GM23338 (cell line): ENCODE measurements at regions not wholly inside any gene's neighbourhood (a gene's known extent, or its start where the extent isn't known, plus 50 kb on each side); places are given as distances from the start of the nearest gene placed in this dataset.
A peak's percentile ranks its signal among the peaks of the same experiment; 100 is the strongest.

ENCODE experiments used
- ATAC-seq: fragments of 200-7000 bp; cut with Tn5 transposase; 3 replicates; pipeline ENCODE4 v1.9.1; 2020
- DNase-seq: peaks from one replicate; pipeline ENCODE4 v3.0.0-alpha.2; 2015; ENCODE audit warnings: low spot score
- H2AFZ ChIP-seq: fragments of 200-600 bp; sonication (generic); 2 replicates; pipeline ENCODE4 v1.8.0; 2016; ENCODE audit warnings: antibody characterized with exemption, mild to moderate bottlenecking, moderate library complexity
- H3F3A ChIP-seq: fragments of 200-600 bp; sonication (generic); replicated peaks from 2 replicates; pipeline ENCODE4 v1.8.0; 2017; ENCODE audit warnings: antibody characterized with exemption, mixed run types, low read depth
- H3K27ac ChIP-seq: fragments of 200-600 bp; sonication (generic); 2 replicates; pipeline ENCODE4 v1.6.1; 2016; ENCODE audit warnings: low read depth
- H3K27me3 ChIP-seq: fragments of 200-600 bp; sonication (generic); 2 replicates; pipeline ENCODE4 v1.8.0; 2016; ENCODE audit warnings: mild to moderate bottlenecking, mixed run types, moderate library complexity; ENCODE audit not compliant: insufficient read depth
- H3K36me3 ChIP-seq: fragments of 200-600 bp; sonication (generic); 2 replicates; pipeline ENCODE4 v1.8.0; 2016; ENCODE audit warnings: mild to moderate bottlenecking; ENCODE audit not compliant: insufficient read depth
- H3K4me1 ChIP-seq: fragments of 200-600 bp; sonication (generic); 2 replicates; pipeline ENCODE4 v1.8.0; 2016; ENCODE audit warnings: mild to moderate bottlenecking, moderate library complexity; ENCODE audit not compliant: insufficient read depth
- H3K4me2 ChIP-seq: fragments of 200-600 bp; sonication (generic); 2 replicates; pipeline ENCODE4 v1.7.1; 2017; ENCODE audit warnings: mixed run types
- H3K4me3 ChIP-seq: fragments of 200-600 bp; sonication (generic); 2 replicates; pipeline ENCODE4 v1.6.1; 2016; ENCODE audit warnings: mixed run types
- H3K79me2 ChIP-seq: fragments of 200-600 bp; sonication (generic); replicated peaks from 2 replicates; pipeline ENCODE4 v1.8.0; 2017; ENCODE audit warnings: mild to moderate bottlenecking; ENCODE audit not compliant: insufficient read depth
- H3K9me2 ChIP-seq: fragments of 200-600 bp; sonication (generic); 2 replicates; pipeline ENCODE4 v1.8.0; 2017; ENCODE audit not compliant: insufficient read depth
- H4K20me1 ChIP-seq: fragments of 200-600 bp; sonication (generic); replicated peaks from 2 replicates; pipeline ENCODE4 v1.8.0; 2017; ENCODE audit warnings: mild to moderate bottlenecking; ENCODE audit not compliant: insufficient read depth
- H3K27ac Mint-ChIP-seq: 2 replicates; pipeline ENCODE4 v1.8.0; 2020; ENCODE audit warnings: inconsistent platforms, mild to moderate bottlenecking, moderate library complexity, mixed read lengths
- H3K27me3 Mint-ChIP-seq: 3 replicates; pipeline ENCODE4 v1.8.0; 2022; ENCODE audit warnings: low read depth, mild to moderate bottlenecking, moderate library complexity, mixed read lengths, inconsistent platforms; ENCODE audit not compliant: insufficient read depth, poor library complexity
- H3K36me3 Mint-ChIP-seq: 3 replicates; pipeline ENCODE4 v1.8.0; 2021; ENCODE audit warnings: low read depth, mild to moderate bottlenecking, inconsistent platforms, moderate library complexity, mixed read lengths
- H3K4me1 Mint-ChIP-seq: 3 replicates; pipeline ENCODE4 v1.8.0; 2020; ENCODE audit warnings: mild to moderate bottlenecking, inconsistent platforms, mixed read lengths
- H3K4me3 Mint-ChIP-seq: 3 replicates; pipeline ENCODE4 v1.8.0; 2021; ENCODE audit warnings: moderate library complexity, mild to moderate bottlenecking, inconsistent platforms, mixed read lengths
- H3K9me3 Mint-ChIP-seq: 3 replicates; pipeline ENCODE4 v1.8.0; 2020; ENCODE audit warnings: moderate library complexity, mild to moderate bottlenecking, inconsistent platforms, mixed read lengths
- CREB1 ChIP-seq: fragments of 250-450 bp; sonication (Bioruptor Pico); IDR thresholded peaks from 2 replicates; pipeline ENCODE4 v1.5.0; 2020; ENCODE audit warnings: low read depth, mild to moderate bottlenecking, moderate library complexity
- EZH2 ChIP-seq: fragments of 200-600 bp; sonication (generic); IDR thresholded peaks from one replicate; pipeline ENCODE4 v1.8.0; 2017; ENCODE audit warnings: antibody characterized with exemption, mild to moderate bottlenecking, low read depth; ENCODE audit not compliant: unreplicated experiment
- EZH2phosphoT487 ChIP-seq: fragments of 200-600 bp; sonication (generic); IDR thresholded peaks from one replicate; pipeline ENCODE4 v1.8.1; 2018; ENCODE audit warnings: antibody characterized with exemption; ENCODE audit not compliant: unreplicated experiment
- JUNB ChIP-seq: IDR thresholded peaks from one replicate; pipeline ENCODE4 v1.6.1; 2016; ENCODE audit warnings: antibody characterized with exemption; ENCODE audit not compliant: unreplicated experiment
- REST ChIP-seq: IDR thresholded peaks from one replicate; pipeline ENCODE4 v1.6.1; 2018; ENCODE audit warnings: antibody characterized with exemption; ENCODE audit not compliant: unreplicated experiment
- STAT1 ChIP-seq: IDR thresholded peaks from one replicate; pipeline ENCODE4 v1.6.1; 2016; ENCODE audit warnings: antibody characterized with exemption; ENCODE audit not compliant: unreplicated experiment
- ZNF331 ChIP-seq: fragments of 250-450 bp; sonication (Bioruptor Pico); IDR thresholded peaks from 2 replicates; pipeline ENCODE4 v1.5.0; 2020; ENCODE audit warnings: low read depth, mild to moderate bottlenecking, moderate library complexity
- ZNF462 ChIP-seq: fragments of 250-450 bp; sonication (Bioruptor Pico); IDR thresholded peaks from 2 replicates; pipeline ENCODE4 v1.5.0; 2020; ENCODE audit warnings: mild to moderate bottlenecking, moderate library complexity
- TF ChIP-seq, protein P1 (sequence below), 2 experiments: fragments of 200-600 bp in 1 of 2; sonication (generic) in 1 of 2; conservative IDR thresholded peaks; 2 replicates each; pipeline versions ENCODE4 v1.5.1 to v1.6.1; 2016 to 2017; ENCODE audit warnings: antibody characterized with exemption in 2 of 2, low read depth in 2 of 2, mild to moderate bottlenecking in 2 of 2, moderate library complexity in 1 of 2

DNA sequence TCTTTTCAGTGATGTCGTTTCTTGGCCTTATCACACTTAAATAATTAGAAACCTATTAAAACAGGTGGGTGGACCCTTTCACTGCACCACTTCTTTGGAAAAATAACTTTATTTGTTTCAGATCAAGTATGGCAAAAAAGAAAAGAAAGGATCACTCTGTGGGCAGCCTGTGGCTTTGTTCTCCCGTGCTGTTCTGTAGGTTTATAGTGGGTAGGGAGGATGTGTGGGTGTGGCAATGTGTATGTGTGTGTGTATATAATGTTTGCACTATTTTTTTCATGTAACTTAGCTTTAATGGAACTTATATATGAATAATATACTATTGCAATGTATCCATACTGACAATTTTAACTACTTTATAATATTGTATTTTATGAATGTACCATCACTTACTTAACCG is 85.9 kb downstream of the ACTBL2 start:
- Mint-ChIP-seq H3K27ac (peak overlapping the region; percentile 23; the same call in 1 of the 2 replicates), H3K27me3 (no peaks in the 10 kb centered on the region), H3K36me3 (no peaks in the 10 kb centered on the region), H3K4me3 (no peak overlapping the region), H3K4me1 (peaks cover 3% of the 10 kb centered on the region; the same call in 1 of the 3 replicates), H3K9me3 (no peaks in the 10 kb centered on the region; the same call in 2 of the 3 replicates)
- H4K20me1 ChIP-seq = no peaks in the 10 kb centered on the region
- H3K79me2 ChIP-seq = no peaks in the 10 kb centered on the region
- H3K27me3 ChIP-seq = no peaks in the 10 kb centered on the region
- H3K36me3 ChIP-seq = no peaks in the 10 kb centered on the region
- no peak overlapping the region for H3K4me3 ChIP-seq
- H3K4me2 ChIP-seq = no peak overlapping the region
- no peaks in the 10 kb centered on the region for H3K9me2 ChIP-seq
- H3K4me1 ChIP-seq = no peaks in the 10 kb centered on the region
- no peak overlapping the region for H3K27ac ChIP-seq
- no peak overlapping the region for H2AFZ ChIP-seq
- no peaks in the 10 kb centered on the region for H3F3A ChIP-seq
- TF ChIP-seq STAT1 = no peak
- no peak for ATAC-seq
- DNase-seq = no peak

DNA sequence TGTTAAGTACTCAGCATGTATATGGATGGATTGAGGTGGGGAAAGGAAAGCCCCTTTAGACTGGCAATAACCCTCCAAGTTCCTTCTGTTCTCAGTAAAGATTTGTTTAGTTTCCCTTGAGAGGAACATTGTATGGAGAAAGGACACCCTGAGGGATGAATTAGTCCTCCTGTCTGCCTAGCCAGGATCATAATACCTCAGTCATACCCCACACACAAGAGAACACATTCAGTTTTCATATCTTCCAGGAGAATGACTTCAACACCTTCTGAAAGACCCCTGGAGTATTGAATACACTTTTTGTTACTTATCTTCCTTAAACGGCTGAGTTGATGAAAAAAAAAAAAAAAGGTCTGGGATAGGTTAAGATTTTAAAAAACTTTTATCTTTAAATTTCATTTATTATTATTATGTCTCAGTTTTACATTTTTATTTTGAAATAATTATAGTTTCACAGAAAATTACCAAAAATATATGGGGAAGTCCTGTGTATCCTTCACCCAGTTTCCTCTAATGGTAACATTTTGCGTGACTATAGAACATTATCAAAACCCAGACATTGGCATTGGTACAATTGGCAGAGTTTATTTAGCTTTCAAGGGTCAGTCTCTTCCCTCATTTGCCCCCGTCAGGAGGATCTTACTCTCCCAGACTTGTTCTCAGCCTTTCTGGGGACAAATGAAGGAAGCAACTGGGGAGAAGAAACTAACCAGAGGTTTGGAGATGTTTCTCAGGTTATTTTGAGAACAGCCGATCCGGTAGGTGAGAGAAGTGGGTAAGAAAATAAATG is 88.0 kb downstream of the ACTBL2 start:
- Histone ChIP-seq H3K36me3 (no peaks in the 10 kb centered on the region), H3K9me2 (no peaks in the 10 kb centered on the region), H3K4me2 (no peak overlapping the region), H4K20me1 (no peaks in the 10 kb centered on the region), H2AFZ (no peak overlapping the region), H3K4me1 (no peaks in the 10 kb centered on the region), H3K79me2 (no peaks in the 10 kb centered on the region), H3K27ac (no peak overlapping the region), H3K4me3 (no peak overlapping the region), H3F3A (no peaks in the 10 kb centered on the region), H3K27me3 (no peaks in the 10 kb centered on the region)
- H3K4me1 Mint-ChIP-seq = peaks cover 3% of the 10 kb centered on the region; the same call in 1 of the 3 replicates
- no peak for ATAC-seq
- no peak overlapping the region for H3K27ac Mint-ChIP-seq
- no peak for DNase-seq
- no peaks in the 10 kb centered on the region for H3K27me3 Mint-ChIP-seq
- H3K9me3 Mint-ChIP-seq = no peaks in the 10 kb centered on the region
- H3K36me3 Mint-ChIP-seq = no peaks in the 10 kb centered on the region
- no peak overlapping the region for H3K4me3 Mint-ChIP-seq
- TF ChIP-seq ZNF462 (CRISPR knock-in tag) = no peak
- TF ChIP-seq EZH2phosphoT487 = no peak
- TF ChIP-seq JUNB = no peak
- no peak for TF ChIP-seq STAT1
- TF ChIP-seq REST = no peak
- TF ChIP-seq, protein P1, sequence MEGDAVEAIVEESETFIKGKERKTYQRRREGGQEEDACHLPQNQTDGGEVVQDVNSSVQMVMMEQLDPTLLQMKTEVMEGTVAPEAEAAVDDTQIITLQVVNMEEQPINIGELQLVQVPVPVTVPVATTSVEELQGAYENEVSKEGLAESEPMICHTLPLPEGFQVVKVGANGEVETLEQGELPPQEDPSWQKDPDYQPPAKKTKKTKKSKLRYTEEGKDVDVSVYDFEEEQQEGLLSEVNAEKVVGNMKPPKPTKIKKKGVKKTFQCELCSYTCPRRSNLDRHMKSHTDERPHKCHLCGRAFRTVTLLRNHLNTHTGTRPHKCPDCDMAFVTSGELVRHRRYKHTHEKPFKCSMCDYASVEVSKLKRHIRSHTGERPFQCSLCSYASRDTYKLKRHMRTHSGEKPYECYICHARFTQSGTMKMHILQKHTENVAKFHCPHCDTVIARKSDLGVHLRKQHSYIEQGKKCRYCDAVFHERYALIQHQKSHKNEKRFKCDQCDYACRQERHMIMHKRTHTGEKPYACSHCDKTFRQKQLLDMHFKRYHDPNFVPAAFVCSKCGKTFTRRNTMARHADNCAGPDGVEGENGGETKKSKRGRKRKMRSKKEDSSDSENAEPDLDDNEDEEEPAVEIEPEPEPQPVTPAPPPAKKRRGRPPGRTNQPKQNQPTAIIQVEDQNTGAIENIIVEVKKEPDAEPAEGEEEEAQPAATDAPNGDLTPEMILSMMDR (conservative IDR thresholded peaks at IDR 0.05; ENCODE audit: low read depth in 2 of 2) = no peak
- TF ChIP-seq EZH2 = no peak
- no peak for TF ChIP-seq CREB1 (CRISPR knock-in tag)
- TF ChIP-seq ZNF331 (CRISPR knock-in tag) = no peak
